Kidney epithelial cell (primary cell): ENCODE measurements at regions not wholly inside any gene's neighbourhood (a gene's known extent, or its start where the extent isn't known, plus 50 kb on each side); places are given as distances from the start of the nearest gene placed in this dataset.

Experiments
- DNase-seq: peaks from one replicate; pipeline ENCODE4 v3.0.0-alpha.2; 2010; ENCODE audit warnings: low read depth
- H3K27me3 ChIP-seq: 2 replicates; pipeline ENCODE4 v1.6.0; 2011; ENCODE audit warnings: low read length; ENCODE audit not compliant: control insufficient read depth, insufficient read depth
- H3K36me3 ChIP-seq: 2 replicates; pipeline ENCODE4 v1.5.1; 2011; ENCODE audit warnings: low read length; ENCODE audit not compliant: control insufficient read depth, insufficient read depth
- H3K4me3 ChIP-seq: 2 replicates; pipeline ENCODE4 v1.5.1; 2011; ENCODE audit warnings: low read depth, mild to moderate bottlenecking, control low read depth, low read length
- CTCF ChIP-seq: IDR thresholded peaks from 2 replicates; pipeline ENCODE4 v1.5.1; 2011; ENCODE audit warnings: mild to moderate bottlenecking, moderate library complexity, low read length, control low read depth, inconsistent platforms; ENCODE audit not compliant: insufficient read depth, poor library complexity, severe bottlenecking

- H3K4me3 ChIP-seq, result no peak overlapping the region
- no peak for TF ChIP-seq CTCF
- DNase-seq, result no peak
Measured at GRCh38 chr2:145741636-145742035, 1221.7 kb upstream of the ZEB2 start.

DNA sequence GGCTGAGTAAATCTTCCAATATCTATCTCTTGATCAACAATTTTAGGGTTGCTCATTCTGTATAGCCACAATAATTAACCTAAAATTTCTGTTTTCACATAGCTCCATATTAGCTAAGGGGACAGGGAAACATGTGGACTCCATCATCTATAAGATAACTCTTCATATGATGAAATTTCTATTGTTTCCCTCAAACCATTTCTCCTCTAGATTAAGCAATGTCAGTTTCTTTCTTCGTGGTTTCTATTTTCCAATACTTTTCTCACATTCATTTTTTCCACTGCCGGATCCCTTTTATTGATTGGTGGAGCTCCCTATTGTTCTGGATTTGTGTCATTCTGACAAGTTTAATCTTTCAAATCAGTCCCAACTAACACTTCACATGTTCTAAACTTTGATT is 1221.3 kb upstream of the ZEB2 start:
- no peak for DNase-seq
- H3K27me3 ChIP-seq, result no peaks in the 10 kb centered on the region
- H3K36me3 ChIP-seq, result no peaks in the 10 kb centered on the region
- no peak for TF ChIP-seq CTCF
- no peak overlapping the region for H3K4me3 ChIP-seq

More at GRCh38 chr2:145741636-145742035, 1221.7 kb upstream of the ZEB2 start:
- Histone ChIP-seq H3K36me3 (no peaks in the 10 kb centered on the region), H3K27me3 (no peaks in the 10 kb centered on the region)

DNA sequence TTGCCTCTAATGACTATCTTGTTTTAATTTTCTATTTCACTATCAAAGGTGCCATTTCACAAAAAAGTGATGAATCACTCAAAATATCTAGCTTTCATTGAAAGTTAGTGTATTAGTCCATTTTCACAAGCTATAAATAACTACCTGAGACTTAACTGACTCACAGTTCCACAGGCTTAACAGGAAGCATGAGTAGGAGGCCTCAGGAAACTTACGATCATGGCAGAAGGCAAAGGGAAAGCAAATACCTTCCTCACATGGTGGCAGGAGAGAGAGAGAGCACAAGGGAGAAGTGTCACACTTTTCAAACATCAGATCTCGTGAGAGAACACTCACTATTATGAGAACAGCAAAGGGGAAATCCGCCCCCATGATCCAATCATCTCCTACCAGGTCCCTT is 1220.4 kb upstream of the ZEB2 start:
- H3K27me3 ChIP-seq, result no peaks in the 10 kb centered on the region
- no peak overlapping the region for H3K4me3 ChIP-seq
- no peak for TF ChIP-seq CTCF
- no peak for DNase-seq
- H3K36me3 ChIP-seq, result no peaks in the 10 kb centered on the region

DNA sequence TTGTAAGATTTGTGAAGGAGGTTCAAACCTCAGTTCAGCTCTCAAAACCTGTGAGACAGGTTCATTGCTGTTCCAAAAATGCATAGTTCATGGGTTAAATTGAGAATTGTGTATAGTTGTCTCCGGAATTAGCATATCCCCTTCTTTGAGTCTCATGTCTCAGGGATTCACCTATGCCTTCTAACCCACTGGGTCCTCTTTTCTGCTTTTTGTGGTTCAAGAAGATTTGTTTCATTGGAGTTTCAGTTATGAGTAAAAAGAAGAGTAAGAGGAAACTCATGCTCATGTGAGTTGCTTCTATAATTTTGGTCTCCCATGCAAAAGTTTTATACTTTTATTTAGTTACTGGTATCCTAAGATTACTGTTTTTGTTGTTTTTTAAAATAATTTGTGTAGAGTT is 1219.8 kb upstream of the ZEB2 start:
- Histone ChIP-seq H3K27me3 (no peaks in the 10 kb centered on the region), H3K36me3 (no peaks in the 10 kb centered on the region), H3K4me3 (no peak overlapping the region)
- TF ChIP-seq CTCF, result no peak
- no peak for DNase-seq

DNA sequence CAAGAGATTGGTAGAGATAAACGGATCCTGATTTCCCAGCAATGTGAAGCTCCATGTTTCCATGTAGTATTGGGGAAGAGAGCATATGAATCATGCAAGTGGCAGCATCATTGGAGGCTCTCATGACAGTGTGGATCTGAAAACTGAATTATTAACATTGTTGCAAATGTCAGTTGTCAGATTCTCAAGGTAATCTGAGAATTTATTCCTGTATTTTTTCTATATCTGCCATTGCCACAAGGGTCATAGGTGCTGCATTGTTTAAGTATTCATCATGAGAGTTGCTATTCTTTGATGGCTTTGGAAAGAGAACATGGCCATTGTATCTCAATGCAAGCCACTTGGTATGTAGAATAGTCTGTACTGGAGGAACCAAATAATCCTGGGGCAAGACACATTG is 1217.0 kb upstream of the ZEB2 start:
- no peak for DNase-seq
- Histone ChIP-seq H3K27me3 (no peaks in the 10 kb centered on the region), H3K4me3 (no peak overlapping the region), H3K36me3 (no peaks in the 10 kb centered on the region)
- TF ChIP-seq CTCF, result no peak

DNA sequence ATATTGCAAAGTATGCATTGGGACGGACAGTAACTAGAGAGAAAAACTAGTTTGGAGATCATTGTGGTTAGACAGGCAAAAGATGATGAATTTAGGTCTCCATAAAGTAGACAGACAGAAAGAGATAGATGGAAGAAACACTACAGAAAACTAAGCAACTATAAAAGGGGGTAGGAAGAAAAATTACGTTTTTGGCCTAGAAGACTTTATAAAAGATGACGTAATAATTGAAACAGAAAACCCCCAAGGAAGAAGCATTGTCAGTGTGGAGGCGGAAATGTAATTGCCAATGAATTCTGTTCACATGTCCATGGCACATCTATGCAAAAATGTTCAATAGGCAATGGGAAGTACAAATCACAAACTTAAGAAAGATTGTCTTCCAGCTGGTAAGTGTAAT is 1211.5 kb upstream of the ZEB2 start:
- Histone ChIP-seq H3K4me3 (no peak overlapping the region), H3K27me3 (no peaks in the 10 kb centered on the region), H3K36me3 (no peaks in the 10 kb centered on the region)
- no peak for DNase-seq
- no peak for TF ChIP-seq CTCF
